A673 (cell line): ENCODE measurements at regions not wholly inside any gene's neighbourhood (a gene's known extent, or its start where the extent isn't known, plus 50 kb on each side); places are given as distances from the start of the nearest gene placed in this dataset.

ENCODE experiments used
- BruUV-seq: library from RNA; stranded (reverse); fragments of 400-500 nt; replicated peaks from 2 replicates; lab custom pipeline; 2021; lab: Mats Ljungman, UMichigan
- CTCF ChIA-PET: fragments of 300-600 bp; sonication (Branson Sonifier 250); formaldehyde crosslinking; loops from one replicate; lab custom pipeline; 2022; ENCODE audit warnings: antibody characterized with exemption; lab: Charles Lee
- POLR2A ChIA-PET: fragments of 300-600 bp; sonication (Branson Sonifier 250); formaldehyde crosslinking; loops from one replicate; lab custom pipeline; 2022; ENCODE audit warnings: antibody characterized with exemption; ENCODE audit not compliant: low non-redundant PET; lab: Charles Lee
- DNase-seq: peaks from one replicate; pipeline ENCODE4 v3.0.0-alpha.2; 2015; ENCODE audit warnings: low spot score
- H3K27ac ChIP-seq: fragments of 200-600 bp; sonication (generic); 2 replicates; pipeline ENCODE4 v1.5.1; 2016; ENCODE audit warnings: mixed run types, low read depth, mild to moderate bottlenecking, mixed read lengths, antibody characterized with exemption, low read length; ENCODE audit not compliant: poor library complexity, severe bottlenecking
- H3K27me3 ChIP-seq: fragments of 200-600 bp; sonication (generic); replicated peaks from 2 replicates; pipeline ENCODE4 v1.6.1; 2017; ENCODE audit warnings: mixed run types, low read depth, mild to moderate bottlenecking, mixed read lengths, antibody characterized with exemption, low read length; ENCODE audit not compliant: insufficient read depth, poor library complexity
- H3K36me3 ChIP-seq: fragments of 200-600 bp; sonication (generic); 2 replicates; pipeline ENCODE4 v1.6.1; 2016; ENCODE audit warnings: mixed run types, mild to moderate bottlenecking, mixed read lengths, antibody characterized with exemption, low read length; ENCODE audit not compliant: insufficient read depth, poor library complexity, severe bottlenecking
- H3K4me1 ChIP-seq: fragments of 200-600 bp; sonication (generic); 2 replicates; pipeline ENCODE4 v1.6.1; 2017; ENCODE audit warnings: mixed run types, mild to moderate bottlenecking, mixed read lengths, antibody characterized with exemption, low read length; ENCODE audit not compliant: insufficient read depth, poor library complexity, severe bottlenecking
- H3K4me3 ChIP-seq: fragments of 200-600 bp; sonication (generic); 2 replicates; pipeline ENCODE4 v1.5.1; 2016; ENCODE audit warnings: low read depth, mixed run types, mild to moderate bottlenecking, mixed read lengths, low read length; ENCODE audit not compliant: poor library complexity, severe bottlenecking
- H3K9me3 ChIP-seq: fragments of 200-600 bp; sonication (generic); 2 replicates; pipeline ENCODE4 v1.6.1; 2016; ENCODE audit warnings: mixed run types, low read depth, mild to moderate bottlenecking, mixed read lengths, antibody characterized with exemption, low read length; ENCODE audit not compliant: poor library complexity, severe bottlenecking
- CTCF ChIP-seq: fragments of 300-800, 200-600 bp; sonication (generic); conservative IDR thresholded peaks from 2 replicates; pipeline ENCODE4 v1.5.1; 2017; ENCODE audit warnings: low read depth, mild to moderate bottlenecking, antibody characterized with exemption, low read length, moderate library complexity, mixed read lengths
- EZH2 ChIP-seq: fragments of 200-600 bp; sonication (generic); IDR thresholded peaks from 2 replicates; pipeline ENCODE4 v1.6.1; 2017; ENCODE audit warnings: borderline replicate concordance, low read depth, mild to moderate bottlenecking, mixed read lengths, antibody characterized with exemption, low read length; ENCODE audit not compliant: poor library complexity, severe bottlenecking
- intact Hi-C: fragments of 100-400 bp; cut with micrococcal nuclease; formaldehyde crosslinking; loops from one replicate; pipeline ENCODE4 v1.10.0; 2022; ENCODE audit not compliant: unreplicated experiment

GRCh38 chr7:3103614-3104398 is 60.1 kb upstream of the CARD11 start:
- intact Hi-C loops = no loop called here
- H3K36me3 ChIP-seq = no peaks in the 10 kb centered on the region
- CTCF ChIA-PET = no interaction called here
- H3K27me3 ChIP-seq = no peaks in the 10 kb centered on the region
- TF ChIP-seq EZH2 = no peak
- TF ChIP-seq CTCF = no peak
- no TSS peak for BruUV-seq
- POLR2A ChIA-PET = no interaction called here
- no peak overlapping the region for H3K27ac ChIP-seq
- H3K9me3 ChIP-seq = no peaks in the 10 kb centered on the region
- no peaks in the 10 kb centered on the region for H3K4me1 ChIP-seq
- no peak overlapping the region for H3K4me3 ChIP-seq
- DNase-seq = no peak

GRCh38 chr7:3105856-3106255 is 62.2 kb upstream of the CARD11 start:
- Histone ChIP-seq H3K36me3 (no peaks in the 10 kb centered on the region), H3K4me1 (no peaks in the 10 kb centered on the region), H3K27ac (no peak overlapping the region), H3K9me3 (no peaks in the 10 kb centered on the region), H3K27me3 (no peaks in the 10 kb centered on the region), H3K4me3 (no peak overlapping the region)
- POLR2A ChIA-PET = no interaction called here
- intact Hi-C loops = no loop called here
- no peak for DNase-seq
- CTCF ChIA-PET = no interaction called here
- no TSS peak for BruUV-seq
- TF ChIP-seq CTCF (no peak), EZH2 (no peak)

- POLR2A ChIA-PET = no interaction called here
- Histone ChIP-seq H3K4me1 (no peaks in the 10 kb centered on the region), H3K9me3 (no peaks in the 10 kb centered on the region), H3K36me3 (no peaks in the 10 kb centered on the region), H3K4me3 (no peak overlapping the region), H3K27ac (no peak overlapping the region), H3K27me3 (no peaks in the 10 kb centered on the region)
- DNase-seq = no peak
- no peak for TF ChIP-seq CTCF
- TF ChIP-seq EZH2 = no peak
- intact Hi-C loops = no loop called here
- no TSS peak for BruUV-seq
- CTCF ChIA-PET = no interaction called here
Measured at GRCh38 chr7:3106361-3106826, 62.7 kb upstream of the CARD11 start.
